ENCODE measurements at regions not wholly inside any gene's neighbourhood (a gene's known extent, or its start where the extent isn't known, plus 50 kb on each side); places are given as distances from the start of the nearest gene placed in this dataset.

DNA sequence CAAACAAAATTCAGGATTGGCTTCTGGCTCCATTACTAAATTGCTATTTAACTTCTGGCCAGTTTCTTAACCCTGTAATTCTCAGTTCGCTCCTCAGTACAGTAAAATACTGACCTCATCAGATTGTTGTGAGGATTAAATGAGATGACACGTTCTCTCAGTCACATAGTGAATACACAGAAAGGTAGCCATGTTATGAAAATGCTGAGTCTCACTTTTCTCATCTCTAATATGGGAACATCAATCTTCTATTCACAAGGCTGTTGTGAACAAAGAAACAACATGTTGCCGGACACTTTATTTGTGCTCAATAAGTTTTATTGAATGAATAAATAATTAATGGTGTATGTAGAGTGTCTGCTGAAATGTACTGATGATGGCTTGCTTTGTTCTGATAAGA, 924.5 kb upstream of the GOT2 start:
- TF ChIP-seq, protein P1, sequence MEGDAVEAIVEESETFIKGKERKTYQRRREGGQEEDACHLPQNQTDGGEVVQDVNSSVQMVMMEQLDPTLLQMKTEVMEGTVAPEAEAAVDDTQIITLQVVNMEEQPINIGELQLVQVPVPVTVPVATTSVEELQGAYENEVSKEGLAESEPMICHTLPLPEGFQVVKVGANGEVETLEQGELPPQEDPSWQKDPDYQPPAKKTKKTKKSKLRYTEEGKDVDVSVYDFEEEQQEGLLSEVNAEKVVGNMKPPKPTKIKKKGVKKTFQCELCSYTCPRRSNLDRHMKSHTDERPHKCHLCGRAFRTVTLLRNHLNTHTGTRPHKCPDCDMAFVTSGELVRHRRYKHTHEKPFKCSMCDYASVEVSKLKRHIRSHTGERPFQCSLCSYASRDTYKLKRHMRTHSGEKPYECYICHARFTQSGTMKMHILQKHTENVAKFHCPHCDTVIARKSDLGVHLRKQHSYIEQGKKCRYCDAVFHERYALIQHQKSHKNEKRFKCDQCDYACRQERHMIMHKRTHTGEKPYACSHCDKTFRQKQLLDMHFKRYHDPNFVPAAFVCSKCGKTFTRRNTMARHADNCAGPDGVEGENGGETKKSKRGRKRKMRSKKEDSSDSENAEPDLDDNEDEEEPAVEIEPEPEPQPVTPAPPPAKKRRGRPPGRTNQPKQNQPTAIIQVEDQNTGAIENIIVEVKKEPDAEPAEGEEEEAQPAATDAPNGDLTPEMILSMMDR (IDR thresholded peaks at IDR 0.05; ENCODE audit: low read depth, low read length, missing control alignments): no peak
- H3K4me3 ChIP-seq (ENCODE audit: low read depth, low read length): no peak overlapping the region
- DNase-seq (ENCODE audit: low read depth): no peak
- in situ Hi-C loops (cut with HindIII; ENCODE audit: low sequenced_read_pairs): no loop called here

DNA sequence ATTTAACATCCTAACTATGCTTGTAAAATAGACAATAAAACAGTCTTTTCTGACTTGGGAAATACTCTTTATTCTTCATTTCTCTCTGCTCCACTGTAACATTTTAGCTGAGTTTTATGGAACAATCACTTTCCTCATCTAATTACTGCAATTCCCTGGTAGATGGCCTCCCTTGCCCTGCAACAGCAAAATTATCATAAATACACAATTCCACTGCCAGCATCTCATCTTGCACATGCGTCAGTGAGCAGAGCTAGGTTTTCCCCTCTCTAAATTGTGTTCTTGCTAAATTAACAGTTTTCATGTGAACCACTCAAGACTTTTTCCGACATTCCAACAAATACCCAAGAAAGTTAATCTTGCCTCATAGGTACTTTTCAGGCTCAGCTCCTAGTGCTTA, 920.9 kb upstream of the GOT2 start:
- H3K4me3 ChIP-seq (ENCODE audit: low read depth, low read length): no peak overlapping the region
- in situ Hi-C loops (cut with HindIII; ENCODE audit: low sequenced_read_pairs): no loop called here
- no peak for DNase-seq (ENCODE audit: low read depth)
- TF ChIP-seq, protein P1 (IDR thresholded peaks at IDR 0.05; ENCODE audit: low read depth, low read length, missing control alignments): no peak

DNA sequence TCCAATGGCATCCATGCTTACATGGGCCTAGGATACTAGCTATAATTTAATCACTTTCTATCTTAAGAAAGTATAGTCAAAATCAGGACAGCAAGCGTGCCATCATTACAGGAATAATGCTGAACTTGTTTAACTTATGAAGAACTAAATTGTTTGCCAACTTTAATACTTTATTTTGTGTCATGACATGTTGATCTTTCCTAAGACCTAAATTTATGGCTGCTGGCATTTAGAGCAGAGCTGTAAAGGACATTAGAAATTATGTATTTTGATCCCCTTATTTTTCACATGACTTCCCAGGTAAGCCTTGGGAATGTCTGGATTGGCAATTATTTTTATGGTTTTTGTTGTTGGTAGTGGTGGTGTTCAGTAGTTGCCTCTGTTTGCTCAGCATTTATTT, 920.3 kb upstream of the GOT2 start:
- in situ Hi-C loops (cut with HindIII; ENCODE audit: low sequenced_read_pairs): no loop called here

DNA sequence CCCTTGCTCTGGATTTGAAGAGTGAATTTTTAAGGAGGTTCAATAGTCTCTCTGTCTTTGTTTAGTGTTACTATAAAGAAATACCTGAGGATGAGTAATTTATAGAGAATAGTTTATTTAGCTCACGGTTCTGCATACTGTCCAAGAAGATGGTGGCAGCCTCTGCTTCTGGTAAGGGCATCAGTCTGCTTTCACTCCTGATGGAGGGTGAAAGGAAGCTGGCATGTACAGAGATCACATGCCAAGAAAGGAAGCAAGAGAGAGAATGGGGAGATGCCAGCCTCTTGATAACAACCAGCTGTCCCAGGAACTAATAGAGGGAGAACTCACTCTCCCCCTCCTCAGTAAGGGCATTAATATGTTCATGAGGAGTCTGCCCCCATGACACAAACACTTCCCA, 917.5 kb upstream of the GOT2 start:
- TF ChIP-seq, protein P1 (IDR thresholded peaks at IDR 0.05; ENCODE audit: low read depth, low read length, missing control alignments): no peak
- no peak overlapping the region for H3K4me3 ChIP-seq (ENCODE audit: low read depth, low read length)
- no peak for DNase-seq (ENCODE audit: low read depth)
- in situ Hi-C loops (cut with HindIII; ENCODE audit: low sequenced_read_pairs): no loop called here

More for the DNA sequence above, 920.3 kb upstream of the GOT2 start:
- TF ChIP-seq, protein P1 (IDR thresholded peaks at IDR 0.05; ENCODE audit: low read depth, low read length, missing control alignments): no peak
- no peak for DNase-seq (ENCODE audit: low read depth)
- H3K4me3 ChIP-seq (ENCODE audit: low read depth, low read length): no peak overlapping the region

DNA sequence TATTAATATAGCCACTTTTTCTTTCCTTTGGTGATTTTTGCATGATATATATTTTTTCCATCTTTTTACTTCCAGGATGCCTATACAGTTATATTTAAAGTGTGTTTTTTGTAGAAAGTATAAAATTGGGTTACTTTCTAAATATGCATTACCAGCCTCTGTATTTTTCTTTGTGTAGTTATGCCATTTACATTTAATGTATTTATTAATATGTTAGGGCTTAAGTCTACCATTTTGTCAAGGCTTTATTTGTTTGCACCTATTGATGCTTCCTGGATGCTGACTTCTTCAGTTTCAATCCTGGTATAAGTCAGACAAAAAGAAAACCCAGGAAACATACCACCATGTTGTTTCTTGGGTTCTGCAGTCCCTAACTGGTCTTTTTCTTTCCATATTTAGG, 911.1 kb upstream of the GOT2 start:
- TF ChIP-seq, protein P1 (IDR thresholded peaks at IDR 0.05; ENCODE audit: low read depth, low read length, missing control alignments): no peak
- in situ Hi-C loops (cut with HindIII; ENCODE audit: low sequenced_read_pairs): no loop called here
- no peak overlapping the region for H3K4me3 ChIP-seq (ENCODE audit: low read depth, low read length)
- DNase-seq (ENCODE audit: low read depth): no peak

DNA sequence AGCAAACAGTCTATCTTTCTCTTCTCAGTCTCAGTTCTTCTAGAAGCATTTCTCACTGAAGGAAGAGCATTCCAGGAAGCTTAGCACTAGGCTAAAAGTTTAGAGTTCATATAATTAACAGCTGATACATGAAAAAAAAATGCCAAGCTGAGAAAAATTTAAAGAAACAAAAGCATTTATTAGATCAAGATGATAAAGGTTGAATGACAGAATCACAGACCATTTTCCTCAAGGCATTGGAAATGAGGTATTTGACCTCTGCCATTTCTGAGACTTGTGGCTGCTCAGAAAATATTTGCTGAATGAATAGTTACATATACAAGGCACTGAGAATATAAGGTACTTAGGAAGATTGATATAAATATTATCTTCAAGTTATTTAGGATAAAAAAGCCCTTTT, 901.6 kb upstream of the GOT2 start:
- no peak for DNase-seq (ENCODE audit: low read depth)
- no peak overlapping the region for H3K4me3 ChIP-seq (ENCODE audit: low read depth, low read length)
- in situ Hi-C loops (cut with HindIII; ENCODE audit: low sequenced_read_pairs): no loop called here
- TF ChIP-seq, protein P1 (IDR thresholded peaks at IDR 0.05; ENCODE audit: low read depth, low read length, missing control alignments): no peak

DNA sequence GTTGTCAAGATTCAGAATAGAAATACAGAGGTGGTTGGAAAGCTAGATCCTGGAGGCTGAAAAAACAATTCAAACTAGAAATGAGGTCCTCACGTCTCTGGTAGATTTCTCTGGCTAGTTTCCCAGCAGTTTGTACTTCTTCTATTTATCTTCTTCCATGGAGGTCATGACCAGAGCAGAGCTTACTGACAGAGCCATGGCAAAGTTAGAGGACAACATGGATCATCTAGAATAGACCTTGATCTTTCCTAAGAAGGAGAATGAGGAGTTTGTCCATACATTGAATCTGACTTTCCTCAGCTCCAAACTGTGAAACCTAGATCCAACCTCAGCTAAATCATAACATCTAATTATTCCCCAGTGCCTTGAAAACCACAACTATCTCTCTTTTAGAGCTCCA, 900.8 kb upstream of the GOT2 start:
- H3K4me3 ChIP-seq (ENCODE audit: low read depth, low read length): no peak overlapping the region
- no peak for DNase-seq (ENCODE audit: low read depth)
- in situ Hi-C loops (cut with HindIII; ENCODE audit: low sequenced_read_pairs): no loop called here
- TF ChIP-seq, protein P1 (IDR thresholded peaks at IDR 0.05; ENCODE audit: low read depth, low read length, missing control alignments): no peak
